ENCODE measurements at regions not wholly inside any gene's neighbourhood (a gene's known extent, or its start where the extent isn't known, plus 50 kb on each side); places are given as distances from the start of the nearest gene placed in this dataset.

DNA sequence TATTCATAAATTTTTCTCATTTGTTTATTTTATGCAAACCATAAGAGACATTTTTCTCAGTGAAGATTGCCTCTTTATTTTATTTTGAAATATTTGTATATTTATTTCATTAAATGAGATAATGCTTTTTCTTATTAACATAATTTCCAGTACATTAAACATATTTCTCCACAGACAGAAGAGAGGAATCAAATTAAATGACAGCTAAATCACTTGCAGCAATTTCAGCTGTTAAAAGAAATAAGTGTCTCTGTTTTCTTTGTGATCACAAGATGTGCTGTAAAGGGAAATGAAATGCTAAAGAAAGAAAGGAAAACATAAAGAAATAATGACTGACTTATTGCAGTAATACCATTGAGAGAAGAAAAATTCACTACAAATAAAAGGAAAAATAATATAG, 414.0 kb upstream of the FANCL start:
- no peak overlapping the region for H3K4me3 ChIP-seq (ENCODE audit: low read depth, low read length)
- no peaks in the 10 kb centered on the region for H3K9me3 ChIP-seq (ENCODE audit: severe bottlenecking)
- no peak overlapping the region for H3K27ac ChIP-seq
- no peaks in the 10 kb centered on the region for H3K36me3 ChIP-seq
- TF ChIP-seq, protein P1, sequence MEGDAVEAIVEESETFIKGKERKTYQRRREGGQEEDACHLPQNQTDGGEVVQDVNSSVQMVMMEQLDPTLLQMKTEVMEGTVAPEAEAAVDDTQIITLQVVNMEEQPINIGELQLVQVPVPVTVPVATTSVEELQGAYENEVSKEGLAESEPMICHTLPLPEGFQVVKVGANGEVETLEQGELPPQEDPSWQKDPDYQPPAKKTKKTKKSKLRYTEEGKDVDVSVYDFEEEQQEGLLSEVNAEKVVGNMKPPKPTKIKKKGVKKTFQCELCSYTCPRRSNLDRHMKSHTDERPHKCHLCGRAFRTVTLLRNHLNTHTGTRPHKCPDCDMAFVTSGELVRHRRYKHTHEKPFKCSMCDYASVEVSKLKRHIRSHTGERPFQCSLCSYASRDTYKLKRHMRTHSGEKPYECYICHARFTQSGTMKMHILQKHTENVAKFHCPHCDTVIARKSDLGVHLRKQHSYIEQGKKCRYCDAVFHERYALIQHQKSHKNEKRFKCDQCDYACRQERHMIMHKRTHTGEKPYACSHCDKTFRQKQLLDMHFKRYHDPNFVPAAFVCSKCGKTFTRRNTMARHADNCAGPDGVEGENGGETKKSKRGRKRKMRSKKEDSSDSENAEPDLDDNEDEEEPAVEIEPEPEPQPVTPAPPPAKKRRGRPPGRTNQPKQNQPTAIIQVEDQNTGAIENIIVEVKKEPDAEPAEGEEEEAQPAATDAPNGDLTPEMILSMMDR (IDR thresholded peaks at IDR 0.05; ENCODE audit: low read depth, low read length) = no peak
- no peaks in the 10 kb centered on the region for H3K27me3 ChIP-seq (ENCODE audit: insufficient read depth, low read depth, severe bottlenecking)
- DNase-seq = no peak

DNA sequence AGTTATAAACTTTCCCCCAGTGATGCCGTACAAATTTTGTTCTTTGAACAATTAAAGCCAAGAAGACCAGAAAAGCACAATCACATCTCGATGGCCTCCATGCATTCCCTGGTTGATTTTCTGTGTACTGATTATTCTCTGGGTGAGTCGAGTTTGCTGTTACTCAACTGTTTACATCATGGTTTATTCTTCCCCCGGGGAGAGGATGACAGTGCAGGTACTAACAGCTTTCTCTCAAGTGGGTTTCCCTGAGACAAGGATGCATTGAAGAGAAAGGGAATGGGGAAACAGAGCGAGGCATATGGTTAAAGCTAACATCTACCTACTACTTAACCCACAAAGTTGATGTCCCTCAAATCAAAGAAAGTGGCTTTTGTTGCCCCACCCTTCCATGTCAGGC, 410.8 kb upstream of the FANCL start:
- Histone ChIP-seq H3K9me3 (ENCODE audit: severe bottlenecking) (no peaks in the 10 kb centered on the region), H3K4me3 (ENCODE audit: low read depth, low read length) (no peak overlapping the region), H3K27me3 (ENCODE audit: insufficient read depth, low read depth, severe bottlenecking) (no peaks in the 10 kb centered on the region), H3K27ac (no peak overlapping the region), H3K36me3 (no peaks in the 10 kb centered on the region)
- TF ChIP-seq, protein P1 (IDR thresholded peaks at IDR 0.05; ENCODE audit: low read depth, low read length) = no peak
- no peak for DNase-seq

DNA sequence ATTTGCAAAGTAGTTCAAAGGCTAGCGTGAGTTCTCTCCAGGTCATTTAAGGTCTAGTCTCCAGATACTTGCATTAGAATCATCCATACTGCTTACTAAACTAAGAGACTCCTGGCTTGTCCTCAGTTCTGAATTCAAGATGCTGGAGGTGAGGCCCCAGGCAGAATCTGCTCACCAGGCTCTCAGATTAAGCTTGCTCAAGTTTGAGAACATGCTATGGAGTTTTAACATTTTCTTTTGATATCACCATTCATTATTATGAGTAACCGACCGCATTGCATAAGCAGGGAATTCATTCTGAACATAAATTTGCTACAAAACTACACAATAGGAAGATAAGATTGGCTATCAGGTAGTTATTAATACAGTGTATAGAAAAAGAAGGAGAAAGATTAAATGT, 409.7 kb upstream of the FANCL start:
- Histone ChIP-seq H3K27me3 (ENCODE audit: insufficient read depth, low read depth, severe bottlenecking) (no peaks in the 10 kb centered on the region), H3K36me3 (no peaks in the 10 kb centered on the region), H3K4me3 (ENCODE audit: low read depth, low read length) (no peak overlapping the region), H3K27ac (no peak overlapping the region), H3K9me3 (ENCODE audit: severe bottlenecking) (no peaks in the 10 kb centered on the region)
- DNase-seq = no peak
- TF ChIP-seq, protein P1 (IDR thresholded peaks at IDR 0.05; ENCODE audit: low read depth, low read length) = no peak

DNA sequence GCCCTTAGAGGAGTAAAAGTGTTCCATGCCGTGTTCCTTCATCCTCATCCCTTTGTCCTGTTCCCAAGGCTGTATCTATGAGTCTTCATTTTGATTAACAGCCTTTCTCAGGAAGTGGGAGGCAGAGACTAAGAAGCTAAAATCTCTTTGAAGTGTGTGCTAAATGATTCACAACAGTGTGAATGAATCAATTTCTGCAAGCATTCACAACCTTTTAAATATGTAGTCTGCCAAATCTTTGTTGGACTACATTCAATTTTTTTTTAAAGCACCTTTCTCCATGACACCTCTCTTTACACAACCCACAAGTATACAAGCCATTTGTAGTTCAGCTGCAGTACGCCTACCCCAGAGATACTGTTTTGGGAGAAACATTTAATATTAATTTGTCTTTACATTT, 408.6 kb upstream of the FANCL start:
- no peaks in the 10 kb centered on the region for H3K36me3 ChIP-seq
- TF ChIP-seq, protein P1 (IDR thresholded peaks at IDR 0.05; ENCODE audit: low read depth, low read length) = no peak
- no peak overlapping the region for H3K27ac ChIP-seq
- no peak for DNase-seq
- no peaks in the 10 kb centered on the region for H3K9me3 ChIP-seq (ENCODE audit: severe bottlenecking)
- no peaks in the 10 kb centered on the region for H3K27me3 ChIP-seq (ENCODE audit: insufficient read depth, low read depth, severe bottlenecking)
- H3K4me3 ChIP-seq (ENCODE audit: low read depth, low read length) = no peak overlapping the region

DNA sequence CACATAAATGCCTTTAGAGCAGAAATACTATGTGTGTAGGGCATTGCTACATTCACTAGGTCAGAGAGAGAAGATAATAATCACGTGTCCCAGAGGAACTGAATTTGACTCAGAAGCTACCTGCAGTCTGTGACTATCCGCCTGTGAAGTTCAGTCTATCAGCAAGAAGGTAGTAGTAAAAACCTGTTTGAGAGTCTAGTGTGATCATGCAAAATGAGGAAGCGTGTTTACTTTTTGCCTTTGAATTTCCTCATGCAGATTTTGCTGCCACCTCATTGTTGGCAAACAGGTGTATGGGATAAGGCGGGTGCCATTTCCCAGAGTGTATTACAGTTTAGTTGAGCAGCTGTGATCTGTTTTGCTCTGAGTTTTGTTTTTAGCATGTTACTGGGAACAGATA, 403.9 kb upstream of the FANCL start:
- TF ChIP-seq, protein P1 (IDR thresholded peaks at IDR 0.05; ENCODE audit: low read depth, low read length) = no peak
- no peak for DNase-seq
- Histone ChIP-seq H3K9me3 (ENCODE audit: severe bottlenecking) (no peaks in the 10 kb centered on the region), H3K27me3 (ENCODE audit: insufficient read depth, low read depth, severe bottlenecking) (no peaks in the 10 kb centered on the region), H3K4me3 (ENCODE audit: low read depth, low read length) (no peak overlapping the region), H3K27ac (no peak overlapping the region), H3K36me3 (no peaks in the 10 kb centered on the region)

DNA sequence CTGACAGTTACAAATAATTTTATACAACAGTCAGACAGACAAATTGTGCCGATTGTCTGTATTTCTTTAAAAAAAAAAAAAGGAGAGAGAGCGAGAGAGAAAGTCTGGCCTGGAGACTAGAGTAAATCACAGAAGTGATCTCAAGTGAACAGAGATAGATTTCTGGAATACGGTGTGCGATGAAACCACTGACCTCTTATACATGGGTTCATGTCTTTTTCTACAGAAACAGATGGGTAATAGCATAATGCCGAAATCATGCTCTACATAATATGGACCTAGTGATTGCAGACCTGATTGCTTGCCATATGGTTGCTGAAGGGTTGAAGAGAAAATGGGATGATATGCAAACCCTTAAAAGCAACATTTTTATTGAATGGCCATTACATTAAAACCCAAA, 403.3 kb upstream of the FANCL start:
- Histone ChIP-seq H3K27ac (no peak overlapping the region), H3K27me3 (ENCODE audit: insufficient read depth, low read depth, severe bottlenecking) (no peaks in the 10 kb centered on the region), H3K36me3 (no peaks in the 10 kb centered on the region), H3K4me3 (ENCODE audit: low read depth, low read length) (no peak overlapping the region), H3K9me3 (ENCODE audit: severe bottlenecking) (no peaks in the 10 kb centered on the region)
- no peak for DNase-seq
- TF ChIP-seq, protein P1 (IDR thresholded peaks at IDR 0.05; ENCODE audit: low read depth, low read length) = no peak

Measured in WERI-Rb-1 (cell line).